HepG2 (cell line): ENCODE measurements at regions not wholly inside any gene's neighbourhood (a gene's known extent, or its start where the extent isn't known, plus 50 kb on each side); places are given as distances from the start of the nearest gene placed in this dataset.

Source experiments
- CENPX ChIP-seq: sonication (generic); formaldehyde crosslinking; IDR thresholded peaks from 2 replicates; pipeline ENCODE4 v1.9.0; 2021; ENCODE audit warnings: mild to moderate bottlenecking, missing genetic modification reagents, moderate library complexity
- EP300 ChIP-seq, 3 experiments: sonication (generic) in 1 of 3; formaldehyde crosslinking in 1 of 3; IDR thresholded peaks; 2 replicates each; pipeline versions ENCODE4 v1.5.1 to v1.6.1; 2011 to 2020; ENCODE audit warnings: low read depth in 2 of 3, low read length in 2 of 3, borderline replicate concordance in 1 of 3, improper control_type of control experiment in 1 of 3, mild to moderate bottlenecking in 1 of 3, missing genetic modification reagents in 1 of 3, moderate library complexity in 1 of 3
- ETV6 ChIP-seq: sonication (generic); formaldehyde crosslinking; conservative IDR thresholded peaks from 2 replicates; pipeline ENCODE4 v1.4.0; 2020; ENCODE audit warnings: missing genetic modification reagents
- JUN ChIP-seq: sonication (generic); formaldehyde crosslinking; IDR thresholded peaks from 2 replicates; pipeline ENCODE4 v1.4.0; 2020; ENCODE audit warnings: mild to moderate bottlenecking, missing genetic modification reagents
- KLF13 ChIP-seq: sonication (generic); formaldehyde crosslinking; IDR thresholded peaks from 2 replicates; pipeline ENCODE4 v1.4.0; 2020; ENCODE audit warnings: mild to moderate bottlenecking, missing genetic modification reagents
- SRSF1 ChIP-seq: fragments of 200-400 bp; formaldehyde crosslinking; optimal IDR thresholded peaks from 2 replicates; pipeline ENCODE3; 2017; ENCODE audit warnings: mild to moderate bottlenecking, low read depth, low read length, moderate library complexity
- ZNF558 ChIP-seq: sonication (generic); formaldehyde crosslinking; IDR thresholded peaks from 2 replicates; pipeline ENCODE4 v1.9.0; 2022; ENCODE audit warnings: mild to moderate bottlenecking, missing genetic modification reagents, borderline replicate concordance

DNA sequence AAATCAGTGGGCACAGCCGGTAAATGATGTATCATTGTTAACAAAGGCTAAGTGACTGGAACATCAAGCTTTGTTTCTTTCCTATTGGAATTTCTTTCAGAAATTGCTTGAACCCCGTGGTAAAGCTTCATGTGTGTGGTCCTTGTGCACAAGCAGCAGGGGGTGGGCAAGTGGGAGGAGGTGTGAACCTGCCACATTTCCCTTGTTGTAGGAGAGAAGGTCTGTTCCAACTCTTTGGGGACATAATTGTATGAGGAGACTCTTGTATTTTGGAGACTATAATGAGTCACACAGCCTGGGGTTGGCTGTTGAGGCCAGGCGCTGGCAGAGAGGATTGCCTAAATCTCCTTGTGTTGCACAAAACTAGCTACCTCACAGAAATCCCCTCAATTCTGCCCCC lies 620.5 kb downstream of the IRX1 start:
- no peak for TF ChIP-seq ETV6
- TF ChIP-seq KLF13 (CRISPR knock-in tag): no peak
- TF ChIP-seq JUN: no peak
- TF ChIP-seq CENPX (CRISPR knock-in tag): no peak
- TF ChIP-seq ZNF558 (CRISPR knock-in tag): no peak
- no peak for TF ChIP-seq EP300 (IDR thresholded peaks at IDR 0.05; ENCODE audit: low read depth in 2 of 2, low read length in 2 of 2)
- no peak for TF ChIP-seq EP300 (CRISPR knock-in tag; IDR thresholded peaks at IDR 0.05; ENCODE audit: borderline replicate concordance)
- TF ChIP-seq SRSF1: no peak
